ENCODE measurements at regions not wholly inside any gene's neighbourhood (a gene's known extent, or its start where the extent isn't known, plus 50 kb on each side); places are given as distances from the start of the nearest gene placed in this dataset.

GRCh38 chr5:105207066-105207465 lies 1644.5 kb upstream of the NUDT12 start:
- no peak for TF ChIP-seq POLR2AphosphoS5 (IDR thresholded peaks at IDR 0.05; ENCODE audit: low read depth, low read length)
- no peak for TF ChIP-seq FOXP2 (optimal IDR thresholded peaks at IDR 0.05; ENCODE audit: borderline replicate concordance, extremely low read depth, extremely low read length, insufficient read depth)
- no peak for TF ChIP-seq SIN3A (IDR thresholded peaks at IDR 0.05; ENCODE audit: borderline replicate concordance, insufficient read depth, low read length)
- no peak for TF ChIP-seq REST (IDR thresholded peaks at IDR 0.05; ENCODE audit: insufficient read depth in 1 of 2, low read depth in 2 of 2, low read length in 2 of 2)
- no peak for TF ChIP-seq TAF1 (IDR thresholded peaks at IDR 0.05; ENCODE audit: borderline replicate concordance, insufficient read depth, low read length)

GRCh38 chr5:105197531-105197930 lies 1634.9 kb upstream of the NUDT12 start:
- TF ChIP-seq SIN3A (IDR thresholded peaks at IDR 0.05; ENCODE audit: borderline replicate concordance, insufficient read depth, low read length) (no peak), POLR2AphosphoS5 (IDR thresholded peaks at IDR 0.05; ENCODE audit: low read depth, low read length) (no peak), REST (IDR thresholded peaks at IDR 0.05; ENCODE audit: insufficient read depth in 1 of 2, low read depth in 2 of 2, low read length in 2 of 2) (no peak), TAF1 (IDR thresholded peaks at IDR 0.05; ENCODE audit: borderline replicate concordance, insufficient read depth, low read length) (no peak), FOXP2 (optimal IDR thresholded peaks at IDR 0.05; ENCODE audit: borderline replicate concordance, extremely low read depth, extremely low read length, insufficient read depth) (no peak)

GRCh38 chr5:105195765-105196164 lies 1633.2 kb upstream of the NUDT12 start:
- TF ChIP-seq FOXP2 (optimal IDR thresholded peaks at IDR 0.05; ENCODE audit: borderline replicate concordance, extremely low read depth, extremely low read length, insufficient read depth) = no peak
- TF ChIP-seq SIN3A (IDR thresholded peaks at IDR 0.05; ENCODE audit: borderline replicate concordance, insufficient read depth, low read length) = no peak
- no peak for TF ChIP-seq REST (IDR thresholded peaks at IDR 0.05; ENCODE audit: insufficient read depth in 1 of 2, low read depth in 2 of 2, low read length in 2 of 2)
- no peak for TF ChIP-seq POLR2AphosphoS5 (IDR thresholded peaks at IDR 0.05; ENCODE audit: low read depth, low read length)
- no peak for TF ChIP-seq TAF1 (IDR thresholded peaks at IDR 0.05; ENCODE audit: borderline replicate concordance, insufficient read depth, low read length)

GRCh38 chr5:105172918-105173317 lies 1610.3 kb upstream of the NUDT12 start:
- TF ChIP-seq REST (IDR thresholded peaks at IDR 0.05; ENCODE audit: insufficient read depth in 1 of 2, low read depth in 2 of 2, low read length in 2 of 2) (no peak), TAF1 (IDR thresholded peaks at IDR 0.05; ENCODE audit: borderline replicate concordance, insufficient read depth, low read length) (no peak), SIN3A (IDR thresholded peaks at IDR 0.05; ENCODE audit: borderline replicate concordance, insufficient read depth, low read length) (no peak), POLR2AphosphoS5 (IDR thresholded peaks at IDR 0.05; ENCODE audit: low read depth, low read length) (no peak), FOXP2 (optimal IDR thresholded peaks at IDR 0.05; ENCODE audit: borderline replicate concordance, extremely low read depth, extremely low read length, insufficient read depth) (no peak)

GRCh38 chr5:105168806-105169205 lies 1606.2 kb upstream of the NUDT12 start:
- TF ChIP-seq FOXP2 (optimal IDR thresholded peaks at IDR 0.05; ENCODE audit: borderline replicate concordance, extremely low read depth, extremely low read length, insufficient read depth) (no peak), REST (IDR thresholded peaks at IDR 0.05; ENCODE audit: insufficient read depth in 1 of 2, low read depth in 2 of 2, low read length in 2 of 2) (no peak), SIN3A (IDR thresholded peaks at IDR 0.05; ENCODE audit: borderline replicate concordance, insufficient read depth, low read length) (no peak), POLR2AphosphoS5 (IDR thresholded peaks at IDR 0.05; ENCODE audit: low read depth, low read length) (no peak), TAF1 (IDR thresholded peaks at IDR 0.05; ENCODE audit: borderline replicate concordance, insufficient read depth, low read length) (no peak)

Measured in PFSK-1 (cell line).